ENCODE measurements at regions not wholly inside any gene's neighbourhood (a gene's known extent, or its start where the extent isn't known, plus 50 kb on each side); places are given as distances from the start of the nearest gene placed in this dataset.

DNA sequence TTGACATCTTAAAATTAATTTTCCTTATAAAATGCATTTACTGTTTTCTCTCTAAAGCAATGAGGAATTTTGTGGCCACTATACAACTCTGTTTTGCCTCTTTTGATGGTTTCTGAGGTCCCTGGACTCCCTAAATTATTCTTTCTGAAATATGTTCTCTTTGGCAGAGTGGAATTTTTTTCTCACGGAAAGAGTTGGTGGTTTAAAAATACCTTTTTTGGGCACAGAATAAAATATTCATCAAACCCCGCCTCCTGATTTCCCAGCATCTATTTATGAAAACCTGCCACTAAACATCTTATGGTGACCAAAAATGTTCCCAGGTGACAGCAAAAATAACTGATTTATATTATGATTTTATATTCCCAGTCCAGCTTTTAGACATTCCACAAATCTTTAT lies 165.3 kb upstream of the SYT6 start (continued):
- TF ChIP-seq, protein P1, sequence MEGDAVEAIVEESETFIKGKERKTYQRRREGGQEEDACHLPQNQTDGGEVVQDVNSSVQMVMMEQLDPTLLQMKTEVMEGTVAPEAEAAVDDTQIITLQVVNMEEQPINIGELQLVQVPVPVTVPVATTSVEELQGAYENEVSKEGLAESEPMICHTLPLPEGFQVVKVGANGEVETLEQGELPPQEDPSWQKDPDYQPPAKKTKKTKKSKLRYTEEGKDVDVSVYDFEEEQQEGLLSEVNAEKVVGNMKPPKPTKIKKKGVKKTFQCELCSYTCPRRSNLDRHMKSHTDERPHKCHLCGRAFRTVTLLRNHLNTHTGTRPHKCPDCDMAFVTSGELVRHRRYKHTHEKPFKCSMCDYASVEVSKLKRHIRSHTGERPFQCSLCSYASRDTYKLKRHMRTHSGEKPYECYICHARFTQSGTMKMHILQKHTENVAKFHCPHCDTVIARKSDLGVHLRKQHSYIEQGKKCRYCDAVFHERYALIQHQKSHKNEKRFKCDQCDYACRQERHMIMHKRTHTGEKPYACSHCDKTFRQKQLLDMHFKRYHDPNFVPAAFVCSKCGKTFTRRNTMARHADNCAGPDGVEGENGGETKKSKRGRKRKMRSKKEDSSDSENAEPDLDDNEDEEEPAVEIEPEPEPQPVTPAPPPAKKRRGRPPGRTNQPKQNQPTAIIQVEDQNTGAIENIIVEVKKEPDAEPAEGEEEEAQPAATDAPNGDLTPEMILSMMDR (IDR thresholded peaks at IDR 0.05) = no peak
- TF ChIP-seq, protein P2, sequence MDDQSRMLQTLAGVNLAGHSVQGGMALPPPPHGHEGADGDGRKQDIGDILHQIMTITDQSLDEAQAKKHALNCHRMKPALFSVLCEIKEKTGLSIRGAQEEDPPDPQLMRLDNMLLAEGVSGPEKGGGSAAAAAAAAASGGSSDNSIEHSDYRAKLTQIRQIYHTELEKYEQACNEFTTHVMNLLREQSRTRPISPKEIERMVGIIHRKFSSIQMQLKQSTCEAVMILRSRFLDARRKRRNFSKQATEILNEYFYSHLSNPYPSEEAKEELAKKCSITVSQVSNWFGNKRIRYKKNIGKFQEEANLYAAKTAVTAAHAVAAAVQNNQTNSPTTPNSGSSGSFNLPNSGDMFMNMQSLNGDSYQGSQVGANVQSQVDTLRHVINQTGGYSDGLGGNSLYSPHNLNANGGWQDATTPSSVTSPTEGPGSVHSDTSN (IDR thresholded peaks at IDR 0.05) = no peak
- TF ChIP-seq FOXM1 (IDR thresholded peaks at IDR 0.05; ENCODE audit: low read depth) (no peak), GATA2 (CRISPR knock-in tag; IDR thresholded peaks at IDR 0.05) (no peak), GABPA (IDR thresholded peaks at IDR 0.05; ENCODE audit: low read depth) (no peak), MXI1 (IDR thresholded peaks at IDR 0.05; ENCODE audit: low read depth, low read length) (no peak), CHD2 (IDR thresholded peaks at IDR 0.05; ENCODE audit: low read length, partially characterized antibody) (no peak), JUND (IDR thresholded peaks at IDR 0.05) (no peak)
- TF ChIP-seq, protein P3, sequence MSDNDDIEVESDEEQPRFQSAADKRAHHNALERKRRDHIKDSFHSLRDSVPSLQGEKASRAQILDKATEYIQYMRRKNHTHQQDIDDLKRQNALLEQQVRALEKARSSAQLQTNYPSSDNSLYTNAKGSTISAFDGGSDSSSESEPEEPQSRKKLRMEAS (IDR thresholded peaks at IDR 0.05; ENCODE audit: low read depth) = no peak

DNA sequence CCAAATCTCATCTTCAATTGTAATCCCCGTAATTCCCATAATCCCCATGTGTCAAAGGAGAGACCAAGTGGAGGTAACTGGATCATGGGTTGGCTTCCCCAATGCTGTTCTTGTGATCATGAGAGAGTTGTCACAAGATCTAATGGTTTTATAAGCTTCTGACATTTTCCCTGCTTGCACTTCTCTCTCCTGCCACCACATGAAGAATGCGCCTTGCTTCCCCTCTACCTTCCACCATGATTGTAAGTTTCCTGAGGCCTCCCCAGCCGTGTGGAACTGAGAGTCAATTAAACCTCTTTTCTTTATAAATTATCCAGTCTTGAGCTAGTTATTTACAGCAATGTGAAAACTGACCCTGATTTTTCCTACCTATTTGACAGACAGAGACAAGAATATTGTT lies 162.5 kb upstream of the SYT6 start:
- H3K27ac ChIP-seq (ENCODE audit: low read depth in 2 of 2, low read length in 1 of 2) = no peak overlapping the region
- H3K4me3 ChIP-seq (ENCODE audit: low read depth in 2 of 2, low read length in 1 of 2) = no peak overlapping the region
- H4K20me1 ChIP-seq (ENCODE audit: insufficient read depth) = no peaks in the 10 kb centered on the region
- WGBS (ENCODE audit: low lambda C conversion rate) = 71% methylated on average over 3 of the region's 3 CpGs
- TF ChIP-seq TCF12 (IDR thresholded peaks at IDR 0.05) (no peak), GATA2 (CRISPR knock-in tag; IDR thresholded peaks at IDR 0.05) (no peak), MXI1 (IDR thresholded peaks at IDR 0.05; ENCODE audit: low read depth, low read length) (no peak), GABPA (IDR thresholded peaks at IDR 0.05; ENCODE audit: low read depth) (no peak), YY1 (IDR thresholded peaks at IDR 0.05; ENCODE audit: low read depth) (no peak)
- TF ChIP-seq, protein P4, sequence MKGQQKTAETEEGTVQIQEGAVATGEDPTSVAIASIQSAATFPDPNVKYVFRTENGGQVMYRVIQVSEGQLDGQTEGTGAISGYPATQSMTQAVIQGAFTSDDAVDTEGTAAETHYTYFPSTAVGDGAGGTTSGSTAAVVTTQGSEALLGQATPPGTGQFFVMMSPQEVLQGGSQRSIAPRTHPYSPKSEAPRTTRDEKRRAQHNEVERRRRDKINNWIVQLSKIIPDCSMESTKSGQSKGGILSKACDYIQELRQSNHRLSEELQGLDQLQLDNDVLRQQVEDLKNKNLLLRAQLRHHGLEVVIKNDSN (IDR thresholded peaks at IDR 0.05; ENCODE audit: borderline replicate concordance, low read depth) = no peak
- TF ChIP-seq, protein P5, sequence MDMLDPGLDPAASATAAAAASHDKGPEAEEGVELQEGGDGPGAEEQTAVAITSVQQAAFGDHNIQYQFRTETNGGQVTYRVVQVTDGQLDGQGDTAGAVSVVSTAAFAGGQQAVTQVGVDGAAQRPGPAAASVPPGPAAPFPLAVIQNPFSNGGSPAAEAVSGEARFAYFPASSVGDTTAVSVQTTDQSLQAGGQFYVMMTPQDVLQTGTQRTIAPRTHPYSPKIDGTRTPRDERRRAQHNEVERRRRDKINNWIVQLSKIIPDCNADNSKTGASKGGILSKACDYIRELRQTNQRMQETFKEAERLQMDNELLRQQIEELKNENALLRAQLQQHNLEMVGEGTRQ (IDR thresholded peaks at IDR 0.05; ENCODE audit: borderline replicate concordance, low read depth, low read length) = no peak
- H3K9me2 ChIP-seq = no peaks in the 10 kb centered on the region
- no peak overlapping the region for H3K9ac ChIP-seq
- H3K4me2 ChIP-seq = no peak overlapping the region
- no peak overlapping the region for H2AFZ ChIP-seq (ENCODE audit: low read depth)
- no peaks in the 10 kb centered on the region for H3K36me3 ChIP-seq (replicated peaks in 1 of 2; ENCODE audit: control insufficient read depth in 1 of 2, insufficient read depth in 2 of 2, low read length in 1 of 2)
- ChIA-PET CTCF (interaction anchor here (3.4 kb wide), 1 partner anchor 30 kb away, joined by 15 read pairs; no protein-coding TSS in a partner anchor), POLR2A (no interaction called here)
- peaks cover 4% of the 10 kb centered on the region; the same call in 1 of the 2 replicates for H3K9me3 ChIP-seq
- peaks cover 28% of the 10 kb centered on the region for H3F3A ChIP-seq (replicated peaks; ENCODE audit: insufficient read depth)
- H3K4me1 ChIP-seq (ENCODE audit: control insufficient read depth in 1 of 2, insufficient read depth in 2 of 2, low read depth in 1 of 2, low read length in 1 of 2) = peaks cover 0 to 7% of the 10 kb centered on the region in 2 experiments; a peak in 2 of 4 replicates
- no peak for DNase-seq
- H3K27me3 ChIP-seq (ENCODE audit: insufficient read depth) = no peaks in the 10 kb centered on the region
- no peaks in the 10 kb centered on the region for H3K79me2 ChIP-seq (ENCODE audit: insufficient read depth)
